Chondrocyte (in vitro differentiated cells): ENCODE measurements at regions not wholly inside any gene's neighbourhood (a gene's known extent, or its start where the extent isn't known, plus 50 kb on each side); places are given as distances from the start of the nearest gene placed in this dataset.
A peak's percentile ranks its signal among the peaks of the same experiment; 100 is the strongest.

Source experiments
- DNase-seq: peaks from one replicate; pipeline ENCODE4 v3.0.0; 2021; ENCODE audit warnings: mixed read lengths, low spot score
- H3K27ac Mint-ChIP-seq: one replicate; pipeline ENCODE4 v1.8.0; 2021; ENCODE audit warnings: mild to moderate bottlenecking, moderate library complexity, mixed read lengths; ENCODE audit not compliant: unreplicated experiment
- H3K27me3 Mint-ChIP-seq: 2 replicates; pipeline ENCODE4 v1.8.0; 2021; ENCODE audit warnings: low read depth, mixed read lengths
- H3K36me3 Mint-ChIP-seq: 2 replicates; pipeline ENCODE4 v1.8.0; 2021; ENCODE audit warnings: low read depth, mixed read lengths
- H3K4me1 Mint-ChIP-seq: 2 replicates; pipeline ENCODE4 v1.8.0; 2021; ENCODE audit warnings: low read depth, mild to moderate bottlenecking, mixed read lengths
- H3K4me3 Mint-ChIP-seq: one replicate; pipeline ENCODE4 v1.8.0; 2021; ENCODE audit warnings: mild to moderate bottlenecking, moderate library complexity, mixed read lengths; ENCODE audit not compliant: unreplicated experiment
- H3K9me3 Mint-ChIP-seq: 2 replicates; pipeline ENCODE4 v1.8.0; 2021; ENCODE audit warnings: low read depth, mixed read lengths
- TF ChIP-seq, protein P1 (sequence below): fragments of 200-600 bp; sonication (generic); IDR thresholded peaks from 2 replicates; pipeline ENCODE4 v1.5.0; 2021; ENCODE audit warnings: antibody characterized with exemption, mild to moderate bottlenecking, moderate library complexity

DNA sequence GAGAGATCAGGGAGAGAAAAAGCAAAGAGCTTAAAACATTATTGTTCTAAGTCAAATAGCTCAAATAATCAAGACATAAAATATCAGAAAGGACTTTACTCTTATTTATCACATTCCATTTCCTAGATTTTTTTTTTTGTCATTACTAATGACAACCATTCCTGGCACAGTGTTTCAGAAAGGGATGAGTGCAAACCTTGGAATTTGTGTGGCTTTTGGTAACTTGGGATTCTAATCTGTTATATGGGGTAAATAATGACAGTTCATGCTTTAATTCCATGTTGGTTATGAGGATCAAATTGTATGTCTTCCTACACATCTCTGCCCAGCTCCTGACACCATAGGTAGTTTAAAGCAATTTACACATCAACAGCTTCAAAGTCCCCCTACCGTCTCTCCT, 358.4 kb upstream of the ADGRL4 start:
- no peaks in the 10 kb centered on the region for H3K9me3 Mint-ChIP-seq
- DNase-seq, result no peak
- H3K4me3 Mint-ChIP-seq, result no peak overlapping the region
- TF ChIP-seq, protein P1, sequence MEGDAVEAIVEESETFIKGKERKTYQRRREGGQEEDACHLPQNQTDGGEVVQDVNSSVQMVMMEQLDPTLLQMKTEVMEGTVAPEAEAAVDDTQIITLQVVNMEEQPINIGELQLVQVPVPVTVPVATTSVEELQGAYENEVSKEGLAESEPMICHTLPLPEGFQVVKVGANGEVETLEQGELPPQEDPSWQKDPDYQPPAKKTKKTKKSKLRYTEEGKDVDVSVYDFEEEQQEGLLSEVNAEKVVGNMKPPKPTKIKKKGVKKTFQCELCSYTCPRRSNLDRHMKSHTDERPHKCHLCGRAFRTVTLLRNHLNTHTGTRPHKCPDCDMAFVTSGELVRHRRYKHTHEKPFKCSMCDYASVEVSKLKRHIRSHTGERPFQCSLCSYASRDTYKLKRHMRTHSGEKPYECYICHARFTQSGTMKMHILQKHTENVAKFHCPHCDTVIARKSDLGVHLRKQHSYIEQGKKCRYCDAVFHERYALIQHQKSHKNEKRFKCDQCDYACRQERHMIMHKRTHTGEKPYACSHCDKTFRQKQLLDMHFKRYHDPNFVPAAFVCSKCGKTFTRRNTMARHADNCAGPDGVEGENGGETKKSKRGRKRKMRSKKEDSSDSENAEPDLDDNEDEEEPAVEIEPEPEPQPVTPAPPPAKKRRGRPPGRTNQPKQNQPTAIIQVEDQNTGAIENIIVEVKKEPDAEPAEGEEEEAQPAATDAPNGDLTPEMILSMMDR, result no peak
- H3K27me3 Mint-ChIP-seq, result no peaks in the 10 kb centered on the region
- no peaks in the 10 kb centered on the region for H3K36me3 Mint-ChIP-seq
- no peak overlapping the region for H3K27ac Mint-ChIP-seq
- no peaks in the 10 kb centered on the region for H3K4me1 Mint-ChIP-seq

DNA sequence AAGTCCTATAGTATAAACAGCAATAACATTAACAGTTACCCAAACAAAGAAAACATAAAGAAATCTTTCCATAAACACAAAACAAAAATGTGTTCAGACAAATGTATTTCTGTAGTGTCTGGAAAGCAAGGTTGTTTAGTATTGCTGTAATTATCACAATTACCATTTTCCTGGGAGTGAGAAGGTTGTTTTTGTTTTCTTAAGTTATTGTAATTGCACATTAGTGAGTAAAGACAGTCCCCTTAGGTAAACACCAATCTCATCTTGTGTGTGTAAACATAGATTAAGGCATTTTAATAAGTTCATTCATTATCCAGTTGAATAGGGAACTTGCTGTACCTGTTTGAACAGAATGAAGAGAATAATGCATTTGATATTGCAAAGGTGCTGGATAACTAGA, 356.9 kb upstream of the ADGRL4 start:
- H3K27me3 Mint-ChIP-seq, result no peaks in the 10 kb centered on the region
- TF ChIP-seq, protein P1, result no peak
- H3K4me1 Mint-ChIP-seq, result no peaks in the 10 kb centered on the region
- no peaks in the 10 kb centered on the region for H3K36me3 Mint-ChIP-seq
- no peak overlapping the region for H3K4me3 Mint-ChIP-seq
- H3K9me3 Mint-ChIP-seq, result no peaks in the 10 kb centered on the region
- no peak overlapping the region for H3K27ac Mint-ChIP-seq
- no peak for DNase-seq

DNA sequence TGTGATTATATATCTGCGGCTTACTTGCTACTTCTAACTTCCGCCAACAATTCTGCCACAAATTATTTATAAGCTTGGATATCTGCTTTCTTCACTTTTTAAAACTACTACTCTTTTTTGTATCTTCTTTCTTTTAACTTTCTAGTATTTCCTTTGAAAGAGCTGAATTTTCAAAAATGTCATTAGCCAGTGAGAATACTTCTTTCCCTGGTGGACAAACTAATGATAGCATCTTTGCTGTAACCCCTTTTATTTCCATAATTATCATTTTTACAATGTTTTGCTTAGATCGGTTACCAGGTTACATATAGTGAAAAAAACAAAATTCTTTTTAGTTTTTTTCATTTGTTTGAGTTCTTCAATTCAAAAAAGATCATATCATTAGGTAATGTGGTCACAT, 355.9 kb upstream of the ADGRL4 start:
- Mint-ChIP-seq H3K4me3 (no peak overlapping the region), H3K36me3 (no peaks in the 10 kb centered on the region), H3K4me1 (no peaks in the 10 kb centered on the region), H3K27me3 (no peaks in the 10 kb centered on the region), H3K9me3 (no peaks in the 10 kb centered on the region), H3K27ac (no peak overlapping the region)
- TF ChIP-seq, protein P1, result peak; percentile 39
- DNase-seq, result no peak

DNA sequence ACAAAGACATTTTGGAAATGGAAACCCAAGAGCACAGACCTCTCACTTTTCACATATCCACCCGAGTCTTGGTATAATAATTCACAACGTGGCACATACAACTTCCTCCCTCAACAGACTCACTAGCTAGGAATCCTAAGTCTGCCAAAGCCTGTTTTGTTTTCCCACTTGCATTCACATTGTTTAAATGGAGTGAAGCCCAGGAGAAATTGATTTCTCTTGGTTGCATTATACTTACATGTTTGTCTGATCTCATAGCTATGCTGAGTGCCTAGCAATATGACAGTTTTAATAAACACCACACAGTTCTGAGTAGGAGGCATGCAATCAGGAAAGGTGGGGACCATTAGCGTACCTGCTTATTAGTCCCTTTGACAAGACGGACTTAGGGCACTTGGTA, 348.6 kb upstream of the ADGRL4 start:
- no peak for DNase-seq
- Mint-ChIP-seq H3K27ac (peak overlapping the region; percentile 82), H3K4me1 (peaks cover 9% of the 10 kb centered on the region), H3K9me3 (no peaks in the 10 kb centered on the region), H3K36me3 (no peaks in the 10 kb centered on the region), H3K27me3 (no peaks in the 10 kb centered on the region), H3K4me3 (no peak overlapping the region)
- TF ChIP-seq, protein P1, result no peak

DNA sequence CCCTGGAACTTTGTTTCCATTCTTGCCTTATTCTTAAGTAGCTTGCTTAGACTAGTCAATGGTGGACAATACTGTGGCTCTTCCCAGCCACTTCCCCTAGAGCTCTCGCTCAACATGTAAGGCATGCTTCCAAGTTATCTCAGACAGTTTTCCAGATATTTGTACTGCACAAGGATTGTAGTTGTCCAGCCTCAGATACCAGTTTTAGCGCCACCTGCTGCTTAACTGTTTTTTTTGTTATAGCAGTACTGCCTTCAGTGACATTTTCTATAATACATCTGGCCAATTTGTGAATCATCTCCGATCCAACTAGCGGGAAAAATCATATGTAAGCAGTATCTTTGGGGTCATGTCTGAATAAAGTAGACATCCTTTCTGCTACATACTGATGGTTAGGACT, 346.7 kb upstream of the ADGRL4 start:
- Mint-ChIP-seq H3K27me3 (no peaks in the 10 kb centered on the region), H3K4me1 (peaks cover 9% of the 10 kb centered on the region), H3K36me3 (no peaks in the 10 kb centered on the region), H3K27ac (no peak overlapping the region), H3K9me3 (no peaks in the 10 kb centered on the region), H3K4me3 (no peak overlapping the region)
- TF ChIP-seq, protein P1, result peak; percentile 78
- no peak for DNase-seq
